ENCODE measurements at regions not wholly inside any gene's neighbourhood (a gene's known extent, or its start where the extent isn't known, plus 50 kb on each side); places are given as distances from the start of the nearest gene placed in this dataset.

GRCh38 chr7:93717217-93717900, 142.8 kb upstream of the CALCR start:
- no peak for TF ChIP-seq SALL2 (CRISPR knock-in tag; IDR thresholded peaks at IDR 0.05)
- TF ChIP-seq BRCA1 (CRISPR knock-in tag; IDR thresholded peaks at IDR 0.05): no peak
- no peak for TF ChIP-seq POLR2AphosphoS5 (IDR thresholded peaks at IDR 0.05; ENCODE audit: low read depth, low read length)
- TF ChIP-seq TOE1 (CRISPR knock-in tag; IDR thresholded peaks at IDR 0.05): no peak
- TF ChIP-seq ZNF510 (CRISPR knock-in tag; IDR thresholded peaks at IDR 0.05; ENCODE audit: low read depth): no peak
- TF ChIP-seq BRD4 (CRISPR knock-in tag; IDR thresholded peaks at IDR 0.05): no peak
- no peak for TF ChIP-seq ZNF547 (CRISPR knock-in tag; IDR thresholded peaks at IDR 0.05)

Data from HepG2 (cell line).